ENCODE measurements at regions not wholly inside any gene's neighbourhood (a gene's known extent, or its start where the extent isn't known, plus 50 kb on each side); places are given as distances from the start of the nearest gene placed in this dataset.

GRCh38 chr3:135755330-135756105 is 210.0 kb upstream of the PPP2R3A start:
- CTCF ChIA-PET = no interaction called here
- BruUV-seq (replicated peaks) = no TSS peak

DNA sequence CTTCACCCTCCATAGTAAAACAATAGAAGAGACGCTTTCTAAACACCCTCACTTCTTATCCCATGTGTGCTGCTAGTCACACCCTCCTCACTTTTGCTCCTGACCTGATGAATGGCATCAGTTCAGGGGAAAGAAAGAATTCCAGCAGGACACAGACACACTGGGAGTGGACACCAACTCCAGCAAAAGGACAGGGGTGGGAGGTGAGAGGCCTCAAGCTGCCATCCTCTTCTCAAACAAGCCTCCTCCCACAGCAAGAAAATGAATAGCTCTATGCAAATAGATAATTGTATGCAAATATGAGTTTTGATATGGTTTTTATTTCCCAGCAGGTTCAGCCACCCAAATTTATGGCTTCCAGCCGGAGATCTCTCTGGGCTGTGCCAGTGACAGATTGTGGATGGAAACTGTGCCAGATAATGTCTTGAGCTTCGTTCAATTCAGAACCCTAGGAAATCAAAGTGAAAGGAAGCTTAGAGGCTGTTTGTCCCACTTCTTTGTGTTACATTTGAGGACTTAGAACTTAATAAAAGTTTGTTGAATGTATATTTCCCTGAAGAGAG is 209.3 kb upstream of the PPP2R3A start:
- H3K27me3 ChIP-seq (replicated peaks; ENCODE audit: control insufficient read depth, insufficient read depth, low read length) = no peaks in the 10 kb centered on the region; the same call in 1 of the 2 replicates
- ChIA-PET CTCF (no interaction called here), POLR2A (no interaction called here)
- Mint-ChIP-seq H3K4me3 (ENCODE audit: unreplicated experiment) (no peak overlapping the region), H3K36me3 (ENCODE audit: insufficient read depth, unreplicated experiment) (no peaks in the 10 kb centered on the region), H3K27ac (ENCODE audit: unreplicated experiment) (no peak overlapping the region), H3K4me1 (ENCODE audit: low read depth, unreplicated experiment) (no peaks in the 10 kb centered on the region), H3K9me3 (ENCODE audit: unreplicated experiment) (no peaks in the 10 kb centered on the region), H3K27me3 (ENCODE audit: insufficient read depth, unreplicated experiment) (peaks cover 12% of the 10 kb centered on the region)
- no peak for TF ChIP-seq CTCF (IDR thresholded peaks at IDR 0.05; ENCODE audit: insufficient read depth in 1 of 2, low read depth in 1 of 2, low read length in 1 of 2, severe bottlenecking in 1 of 2, unreplicated experiment in 1 of 2)
- BruUV-seq (replicated peaks) = no TSS peak
- H3K9me3 ChIP-seq = no peaks in the 10 kb centered on the region
- intact Hi-C loops (cut with micrococcal nuclease; ENCODE audit: unreplicated experiment) = no loop called here
- DNase-seq = no peak
- H3K4me3 ChIP-seq (ENCODE audit: low read depth, low read length) = no peak overlapping the region
- H3K4me1 ChIP-seq = no peaks in the 10 kb centered on the region
- H3K36me3 ChIP-seq (ENCODE audit: control insufficient read depth, insufficient read depth, low read length) = no peaks in the 10 kb centered on the region

More at GRCh38 chr3:135755330-135756105, 210.0 kb upstream of the PPP2R3A start:
- Mint-ChIP-seq H3K36me3 (ENCODE audit: insufficient read depth, unreplicated experiment) (no peaks in the 10 kb centered on the region), H3K4me1 (ENCODE audit: low read depth, unreplicated experiment) (no peaks in the 10 kb centered on the region), H3K27me3 (ENCODE audit: insufficient read depth, unreplicated experiment) (peaks cover 15% of the 10 kb centered on the region), H3K27ac (ENCODE audit: unreplicated experiment) (no peak overlapping the region), H3K4me3 (ENCODE audit: unreplicated experiment) (no peak overlapping the region), H3K9me3 (ENCODE audit: unreplicated experiment) (no peaks in the 10 kb centered on the region)
- no peak for TF ChIP-seq CTCF (IDR thresholded peaks at IDR 0.05; ENCODE audit: insufficient read depth in 1 of 2, low read depth in 1 of 2, low read length in 1 of 2, severe bottlenecking in 1 of 2, unreplicated experiment in 1 of 2)
- Histone ChIP-seq H3K4me1 (no peaks in the 10 kb centered on the region), H3K36me3 (ENCODE audit: control insufficient read depth, insufficient read depth, low read length) (no peaks in the 10 kb centered on the region), H3K27me3 (replicated peaks; ENCODE audit: control insufficient read depth, insufficient read depth, low read length) (no peaks in the 10 kb centered on the region; the same call in 1 of the 2 replicates), H3K4me3 (ENCODE audit: low read depth, low read length) (no peak overlapping the region), H3K9me3 (no peaks in the 10 kb centered on the region)
- no peak for DNase-seq
- intact Hi-C loops (cut with micrococcal nuclease; ENCODE audit: unreplicated experiment) = no loop called here
- POLR2A ChIA-PET = no interaction called here

GRCh38 chr3:135757421-135757820 is 208.1 kb upstream of the PPP2R3A start:
- Histone ChIP-seq H3K4me3 (ENCODE audit: low read depth, low read length) (no peak overlapping the region), H3K4me1 (no peaks in the 10 kb centered on the region), H3K9me3 (no peaks in the 10 kb centered on the region), H3K27me3 (replicated peaks; ENCODE audit: control insufficient read depth, insufficient read depth, low read length) (no peaks in the 10 kb centered on the region; the same call in 1 of the 2 replicates), H3K36me3 (ENCODE audit: control insufficient read depth, insufficient read depth, low read length) (no peaks in the 10 kb centered on the region)
- no peak for TF ChIP-seq CTCF (IDR thresholded peaks at IDR 0.05; ENCODE audit: insufficient read depth in 1 of 2, low read depth in 1 of 2, low read length in 1 of 2, severe bottlenecking in 1 of 2, unreplicated experiment in 1 of 2)
- H3K27me3 Mint-ChIP-seq (ENCODE audit: insufficient read depth, unreplicated experiment) = peaks cover 13% of the 10 kb centered on the region
- H3K9me3 Mint-ChIP-seq (ENCODE audit: unreplicated experiment) = no peaks in the 10 kb centered on the region
- CTCF ChIA-PET = no interaction called here
- H3K27ac Mint-ChIP-seq (ENCODE audit: unreplicated experiment) = no peak overlapping the region
- POLR2A ChIA-PET = no interaction called here
- intact Hi-C loops (cut with micrococcal nuclease; ENCODE audit: unreplicated experiment) = no loop called here
- no TSS peak for BruUV-seq (replicated peaks)
- H3K36me3 Mint-ChIP-seq (ENCODE audit: insufficient read depth, unreplicated experiment) = no peaks in the 10 kb centered on the region
- no peak for DNase-seq
- no peak overlapping the region for H3K4me3 Mint-ChIP-seq (ENCODE audit: unreplicated experiment)
- H3K4me1 Mint-ChIP-seq (ENCODE audit: low read depth, unreplicated experiment) = no peaks in the 10 kb centered on the region

Measured in Caco-2 (cell line).